ENCODE measurements at regions not wholly inside any gene's neighbourhood (a gene's known extent, or its start where the extent isn't known, plus 50 kb on each side); places are given as distances from the start of the nearest gene placed in this dataset.
"Not testable (repeated sequence)": the region's sequence is repeated elsewhere in the genome, so short reads cannot be mapped to it uniquely, and the experiment has no call there.

DNA sequence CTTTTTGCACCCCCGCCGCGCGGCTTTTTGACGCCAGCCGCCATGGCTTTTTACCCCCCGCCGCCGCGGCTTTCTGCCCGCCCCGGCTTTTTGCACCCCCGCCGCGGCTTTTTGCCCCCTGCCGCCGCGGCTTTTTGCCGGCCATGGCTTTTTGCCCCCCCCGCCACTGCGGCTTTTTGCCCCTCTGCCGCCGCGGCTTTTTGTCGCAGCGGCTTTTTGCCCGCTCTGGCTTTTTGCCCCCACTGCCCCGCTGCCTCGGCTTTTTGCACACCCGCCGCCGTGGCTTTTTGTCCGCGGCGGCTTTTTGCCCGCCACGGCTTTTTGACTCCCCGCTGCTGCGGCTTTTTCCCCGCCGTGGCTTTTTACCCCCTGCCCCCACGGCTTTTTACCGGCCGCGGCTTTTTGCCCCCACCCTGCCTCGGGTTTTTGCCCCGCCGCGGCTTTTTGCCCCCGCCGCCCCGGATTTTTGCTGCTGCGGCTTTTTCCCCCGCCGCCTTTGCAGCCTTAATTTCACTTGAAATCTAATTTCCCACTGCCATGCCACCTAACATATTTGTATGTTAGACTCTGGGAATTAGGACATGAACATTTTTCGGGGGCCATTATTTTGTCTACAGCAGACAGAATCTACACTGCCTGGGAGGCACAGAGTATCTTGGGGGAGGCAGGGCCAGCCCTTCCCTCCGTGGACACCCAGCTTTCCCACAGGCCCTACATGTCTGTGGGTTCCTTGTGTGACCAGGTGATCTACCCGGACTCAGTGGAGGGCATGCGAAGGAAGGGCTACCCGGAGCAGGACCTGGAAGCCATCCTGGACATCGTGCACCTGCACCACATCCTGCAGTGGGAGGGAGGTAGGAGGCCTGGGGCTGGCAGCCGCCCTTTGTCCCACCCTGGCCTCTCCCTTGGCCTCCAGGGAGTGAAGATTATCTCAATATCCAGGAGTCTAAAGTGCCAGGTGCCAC, 3031.0 kb upstream of the TEKT4 start:
- DNase-seq (ENCODE audit: low spot score) = no peak

DNA sequence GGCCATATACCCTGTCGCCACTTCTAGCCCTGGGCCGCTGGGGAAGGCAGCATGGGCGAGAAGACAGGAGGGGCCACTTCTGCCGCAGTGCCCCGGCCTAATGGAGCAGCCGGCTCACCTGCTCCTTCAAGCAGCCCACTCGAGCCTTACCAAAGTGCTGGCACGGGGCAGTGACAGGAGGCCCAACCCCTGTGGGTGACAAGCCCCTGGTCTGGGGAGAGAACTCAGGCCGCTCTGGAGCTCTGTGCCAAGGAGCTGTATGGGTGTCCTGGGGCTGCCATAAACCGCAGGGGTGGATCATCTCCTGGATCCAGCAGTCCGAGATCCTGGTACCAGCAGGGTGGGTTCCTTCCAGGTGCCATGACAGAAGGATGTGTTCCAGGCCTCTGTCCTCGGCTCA, 3029.0 kb upstream of the TEKT4 start:
- not testable (repeated sequence) for DNase-seq (ENCODE audit: low spot score)

DNA sequence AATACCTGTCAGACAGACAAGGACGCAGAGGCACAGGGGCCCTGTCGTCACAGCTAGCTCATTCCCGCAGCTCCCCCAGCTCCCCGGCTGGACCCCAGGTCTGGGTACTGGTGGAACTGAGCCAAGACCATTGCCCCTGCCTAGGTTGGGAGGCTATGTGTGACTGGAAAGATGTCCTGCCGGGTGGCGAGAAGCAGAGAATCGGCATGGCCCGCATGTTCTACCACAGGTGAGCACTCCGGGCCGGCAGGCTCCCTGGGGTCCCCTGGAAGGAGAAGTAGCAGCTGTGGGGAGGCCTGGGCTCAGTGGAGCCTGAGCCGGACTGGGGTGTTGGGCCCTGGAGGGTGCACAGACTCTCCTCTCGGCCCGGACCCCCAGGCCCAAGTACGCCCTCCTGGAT, 3028.3 kb upstream of the TEKT4 start:
- DNase-seq (ENCODE audit: low spot score) = not testable (repeated sequence)

DNA sequence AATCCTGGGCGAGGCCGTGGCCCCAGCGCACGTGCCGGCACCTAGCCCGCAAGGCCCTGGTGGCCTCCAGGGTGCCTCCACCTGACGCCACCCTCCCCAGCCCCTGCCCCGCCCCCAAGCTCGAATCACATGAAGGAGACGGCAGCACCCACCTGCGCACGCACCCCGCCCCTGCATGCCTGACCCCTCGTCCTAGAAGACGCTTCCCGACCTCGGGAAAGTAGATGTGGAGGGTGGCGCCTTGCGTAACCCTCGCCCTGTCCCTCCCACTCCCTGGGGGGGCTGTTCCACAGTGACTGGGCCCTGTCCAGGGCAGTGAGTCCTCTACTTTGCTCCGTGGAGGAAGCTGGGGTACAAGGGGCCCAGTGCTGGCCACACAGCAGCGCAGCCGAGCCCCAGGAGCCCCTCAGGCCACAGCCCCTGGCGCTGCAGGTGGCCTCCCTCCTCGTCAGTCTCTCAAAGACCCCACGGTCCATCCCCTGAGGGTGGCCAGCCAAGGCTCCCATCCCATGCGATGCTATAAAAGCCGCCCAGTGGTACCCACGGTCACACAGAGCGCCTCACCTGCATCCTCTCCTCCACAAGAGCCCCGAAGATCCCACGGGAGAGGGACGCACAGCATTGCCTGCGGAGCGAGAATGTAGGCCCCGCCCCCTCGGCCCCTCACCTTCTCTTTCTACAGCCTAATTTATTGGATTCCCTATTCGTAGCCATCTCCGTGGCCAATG, 3027.3 kb upstream of the TEKT4 start:
- DNase-seq (ENCODE audit: low spot score) = not testable (repeated sequence)

DNA sequence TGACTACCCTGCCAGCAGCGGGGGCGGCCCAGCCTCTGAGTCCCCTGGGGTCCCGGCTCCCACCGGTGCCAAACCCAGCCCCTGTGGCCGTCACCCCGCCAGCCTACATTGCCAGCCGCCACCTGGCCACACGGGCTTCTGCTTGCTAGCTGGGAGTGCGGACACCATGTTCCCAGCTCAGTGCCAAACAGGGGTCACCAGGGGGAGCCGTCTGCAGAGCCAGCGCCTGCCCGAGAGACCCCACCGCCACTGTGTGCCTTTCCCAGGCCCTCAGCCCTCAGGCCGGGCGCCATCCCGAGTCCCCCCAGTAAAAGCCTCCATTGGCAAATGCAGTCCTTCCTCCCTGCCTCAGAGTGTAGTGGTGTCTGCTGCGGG, 3026.8 kb upstream of the TEKT4 start:
- not testable (repeated sequence) for DNase-seq (ENCODE audit: low spot score)

DNA sequence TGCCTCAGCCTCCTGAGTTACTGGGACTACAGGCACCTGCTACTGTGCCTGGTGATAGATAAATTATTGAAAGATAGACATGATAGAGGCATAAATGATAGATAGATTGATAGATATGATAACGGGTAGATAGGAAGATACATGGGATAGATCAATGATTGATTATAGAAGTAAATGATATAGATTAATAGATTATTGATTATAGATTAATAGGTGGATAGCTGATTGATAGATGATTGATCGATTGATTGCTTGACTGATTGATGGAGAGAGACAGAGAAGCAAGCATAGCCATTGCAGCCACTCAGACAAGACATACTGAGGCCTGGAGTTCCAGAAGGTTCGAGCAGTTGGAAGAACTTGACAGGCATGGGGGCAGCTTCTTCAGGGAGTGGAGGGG, 3024.8 kb upstream of the TEKT4 start:
- not testable (repeated sequence) for DNase-seq (ENCODE audit: low spot score)

DNA sequence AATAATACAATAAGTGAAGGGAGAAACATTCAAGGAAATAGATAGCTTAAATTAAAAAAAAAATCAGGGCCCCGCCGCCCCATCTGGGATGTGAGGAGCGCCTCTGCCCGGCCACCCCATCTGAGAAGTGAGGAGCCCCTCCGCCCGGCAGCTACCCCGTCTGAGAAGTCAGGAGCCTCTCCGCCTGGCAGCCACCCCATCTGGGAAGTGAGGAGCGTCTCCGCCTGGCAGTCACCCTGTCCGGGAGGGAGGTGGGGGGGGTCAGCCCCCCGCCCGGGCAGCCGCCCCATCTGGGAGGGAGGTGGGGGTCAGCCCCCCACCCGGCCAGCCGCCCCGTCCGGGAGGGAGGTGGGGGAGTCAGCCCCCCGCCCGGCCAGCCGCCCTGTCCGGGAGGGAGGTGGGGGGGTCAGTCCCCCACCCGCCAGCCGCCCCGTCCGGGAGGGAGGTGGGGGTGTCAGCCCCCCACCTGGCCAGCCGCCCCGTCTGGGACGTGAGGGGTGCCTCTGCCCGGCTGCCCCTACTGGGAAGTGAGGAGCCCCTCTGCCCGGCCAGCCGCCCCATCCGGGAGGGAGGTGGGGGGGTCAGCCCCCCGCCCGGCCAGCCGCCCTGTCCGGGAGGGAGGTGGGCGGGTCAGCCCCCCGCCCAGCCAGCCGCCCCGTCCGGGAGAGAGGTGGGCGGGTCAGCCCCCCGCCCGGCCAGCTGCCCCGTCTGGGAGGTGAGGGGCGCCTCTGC, 3019.4 kb upstream of the TEKT4 start:
- not testable (repeated sequence) for DNase-seq (ENCODE audit: low spot score)

DNA sequence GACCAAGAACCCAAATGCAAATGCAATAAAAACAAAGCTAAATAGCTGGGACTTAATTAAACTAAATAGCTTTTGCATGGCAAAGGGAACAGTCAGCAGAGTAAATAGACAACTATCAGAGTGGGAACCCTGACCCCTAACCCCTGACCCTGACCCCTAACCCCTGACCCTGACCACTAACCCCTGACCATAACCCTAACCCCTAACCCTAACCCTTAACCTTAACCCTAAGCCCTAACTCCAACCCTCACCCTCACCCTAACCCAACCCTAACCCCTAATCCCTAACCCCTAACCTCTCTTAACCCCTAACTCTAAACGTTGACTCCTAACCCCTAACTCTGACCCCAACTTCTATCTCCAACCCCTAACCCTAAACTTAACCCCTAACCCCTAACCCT, 3014.3 kb upstream of the TEKT4 start:
- DNase-seq (ENCODE audit: low spot score) = not testable (repeated sequence)

DNA sequence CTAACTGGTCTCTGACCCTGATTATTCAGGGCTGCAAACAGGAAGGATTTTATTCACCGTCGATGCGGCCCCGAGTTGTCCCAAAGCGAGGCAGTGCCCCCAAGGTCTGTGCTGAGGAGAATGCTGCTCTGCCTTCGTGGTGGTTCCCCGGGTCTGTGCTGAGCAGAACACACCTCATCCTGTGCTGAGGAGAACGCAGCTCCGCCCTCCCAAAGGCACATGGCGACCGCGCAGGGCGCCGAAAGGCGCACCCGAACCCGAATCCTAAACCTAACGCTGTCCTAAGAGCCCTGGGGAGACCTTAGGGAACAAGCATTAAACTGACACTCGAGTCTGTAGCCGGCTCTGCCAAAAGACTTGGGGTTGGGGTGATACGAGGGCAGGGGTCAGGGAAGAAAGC, 3013.5 kb upstream of the TEKT4 start:
- DNase-seq (ENCODE audit: low spot score) = not testable (repeated sequence)

DNA sequence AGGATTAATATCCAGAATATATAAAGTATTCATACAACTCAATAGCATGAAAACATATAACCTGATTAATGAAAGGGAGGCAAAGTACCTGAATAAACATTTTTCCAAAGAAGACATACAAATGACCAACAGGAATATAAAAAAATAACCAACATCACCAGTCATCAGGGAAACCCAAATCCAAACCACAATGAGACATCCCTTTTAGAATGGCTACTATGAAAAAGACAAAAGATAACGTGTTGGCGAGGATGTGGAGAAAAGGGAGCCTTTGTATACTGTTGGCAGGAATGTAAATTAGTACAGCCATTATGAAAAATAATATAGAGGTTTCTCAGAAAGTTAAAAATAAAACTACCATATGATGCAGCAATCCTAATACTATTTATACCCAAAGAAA, 2999.5 kb upstream of the TEKT4 start:
- DNase-seq (ENCODE audit: low spot score) = not testable (repeated sequence)

DNA sequence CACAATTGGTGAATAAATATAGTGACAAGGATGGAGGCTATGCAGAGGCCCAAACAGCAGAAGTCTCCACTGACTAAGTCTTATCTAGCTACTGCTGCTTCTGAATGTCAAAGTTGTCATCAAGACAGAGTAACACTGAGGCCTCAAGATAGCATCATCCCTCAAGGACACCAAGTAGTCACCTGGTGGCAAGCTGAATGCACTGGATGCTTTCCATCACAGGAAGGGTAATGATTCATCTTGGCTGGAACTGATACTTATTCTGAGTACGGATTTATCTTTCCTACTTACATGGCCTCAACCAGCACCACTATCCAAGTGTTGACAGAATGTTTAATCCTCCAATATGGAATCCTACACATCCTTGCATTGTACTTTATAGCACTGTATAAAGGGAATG, 2997.8 kb upstream of the TEKT4 start:
- not testable (repeated sequence) for DNase-seq (ENCODE audit: low spot score)

DNA sequence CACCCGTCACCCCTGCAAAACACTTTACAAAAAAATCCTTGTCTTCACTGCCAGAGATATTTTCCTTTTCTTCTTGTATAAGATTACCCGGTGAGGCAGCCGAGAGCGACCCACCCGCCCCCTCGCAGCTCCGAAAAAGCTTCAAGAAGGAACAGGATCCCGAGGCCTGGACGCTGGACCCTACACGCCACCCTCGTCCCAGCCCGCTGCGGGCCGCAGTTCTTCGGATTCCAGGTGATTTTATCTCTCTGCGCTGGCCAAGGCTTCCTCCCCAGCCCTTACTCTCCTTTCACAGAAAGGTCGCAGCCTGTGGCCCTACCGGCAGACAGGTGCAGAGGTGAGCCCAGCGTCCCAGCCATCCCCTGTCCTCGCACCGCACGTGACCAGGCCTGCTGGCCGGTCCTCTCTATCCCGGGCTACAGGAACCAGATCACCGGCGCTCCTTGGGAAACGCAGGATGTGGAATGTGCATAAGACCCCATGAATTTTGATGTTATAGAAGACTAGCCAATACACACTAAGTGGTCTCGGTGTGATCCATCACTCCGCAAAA, 2993.5 kb upstream of the TEKT4 start:
- DNase-seq (ENCODE audit: low spot score) = not testable (repeated sequence)

DNA sequence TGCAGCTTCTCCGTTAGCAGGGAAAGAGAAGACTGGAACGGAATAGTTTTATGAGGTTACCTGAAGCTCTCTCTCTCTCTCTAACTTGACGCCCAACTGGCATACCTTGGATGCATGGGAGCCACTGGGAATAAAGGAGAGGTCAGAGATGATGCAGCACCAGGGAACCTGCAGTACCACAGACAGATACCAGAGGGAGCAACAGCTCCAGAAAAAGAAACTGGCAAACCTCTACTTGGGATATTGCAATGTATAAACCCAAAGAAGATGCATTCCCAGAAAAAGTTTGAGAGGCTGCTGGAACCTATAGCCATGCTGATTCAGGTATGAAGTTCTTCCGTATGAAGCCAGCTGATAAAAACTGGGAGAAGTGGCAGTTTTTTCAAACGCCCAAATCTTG, 2976.1 kb upstream of the TEKT4 start:
- not testable (repeated sequence) for DNase-seq (ENCODE audit: low spot score)

DNA sequence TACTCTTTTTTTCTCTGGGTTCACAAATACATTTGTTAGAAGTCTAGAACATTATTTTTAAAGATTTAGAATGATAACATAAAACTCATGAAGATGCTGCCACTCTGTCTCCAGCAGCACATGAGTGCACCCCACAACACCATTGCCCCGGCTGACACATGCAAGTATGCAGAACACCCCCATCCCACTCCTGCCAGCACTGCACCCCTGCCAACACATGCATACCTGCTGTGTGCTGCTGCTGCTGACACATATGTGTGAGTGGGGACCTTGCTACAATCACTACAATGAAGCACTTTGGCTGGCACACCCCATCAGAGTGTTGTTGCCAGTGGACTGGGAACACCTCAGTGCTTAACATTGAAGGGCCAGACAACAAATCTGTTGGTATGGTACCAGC, 2953.6 kb upstream of the TEKT4 start:
- not testable (repeated sequence) for DNase-seq (ENCODE audit: low spot score)
